ENCODE measurements at regions not wholly inside any gene's neighbourhood (a gene's known extent, or its start where the extent isn't known, plus 50 kb on each side); places are given as distances from the start of the nearest gene placed in this dataset.

- Histone ChIP-seq H3K4me1 (no peaks in the 10 kb centered on the region), H3K9me3 (no peaks in the 10 kb centered on the region), H3K4me3 (no peak overlapping the region), H3K27me3 (ENCODE audit: low read depth) (no peaks in the 10 kb centered on the region), H3K27ac (no peak overlapping the region), H3K36me3 (no peaks in the 10 kb centered on the region)
- DNase-seq (no peak), ATAC-seq (peak in 1 of 2 donors; percentile 34)
- TF ChIP-seq CTCF (IDR thresholded peaks at IDR 0.05) = no peak
- intact Hi-C loops (cut with DNase I) = no loop called here
Observed at GRCh38 chr3:163953526-163953925, 1124.8 kb downstream of the SI start.

DNA sequence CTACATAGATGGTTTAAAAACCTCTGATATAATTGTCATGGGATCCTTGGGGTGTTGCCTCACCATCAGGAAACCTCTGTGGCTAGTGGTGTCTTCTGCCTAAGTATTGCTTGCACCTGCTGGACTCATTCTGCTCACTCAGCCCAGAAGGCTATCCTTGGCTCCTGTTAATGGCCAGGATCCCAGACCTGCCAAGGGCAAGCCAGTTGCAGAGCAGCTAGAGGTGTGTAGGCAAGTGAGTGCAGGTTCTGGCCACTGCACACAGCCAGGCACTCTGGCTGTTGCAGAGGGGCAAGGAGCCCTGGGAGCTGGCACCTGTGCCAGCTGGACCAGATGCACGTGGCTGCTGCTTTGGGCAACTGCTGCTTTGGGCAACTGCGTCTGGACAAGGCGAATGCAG is 1125.8 kb downstream of the SI start:
- intact Hi-C loops (cut with DNase I) = no loop called here
- no peaks in the 10 kb centered on the region for H3K27me3 ChIP-seq (ENCODE audit: low read depth)
- TF ChIP-seq CTCF (IDR thresholded peaks at IDR 0.05) = no peak
- no peaks in the 10 kb centered on the region for H3K4me1 ChIP-seq
- no peaks in the 10 kb centered on the region for H3K36me3 ChIP-seq
- H3K9me3 ChIP-seq = no peaks in the 10 kb centered on the region
- H3K4me3 ChIP-seq = no peak overlapping the region
- DNase-seq (no peak), ATAC-seq (no peak)
- H3K27ac ChIP-seq = no peak overlapping the region

DNA sequence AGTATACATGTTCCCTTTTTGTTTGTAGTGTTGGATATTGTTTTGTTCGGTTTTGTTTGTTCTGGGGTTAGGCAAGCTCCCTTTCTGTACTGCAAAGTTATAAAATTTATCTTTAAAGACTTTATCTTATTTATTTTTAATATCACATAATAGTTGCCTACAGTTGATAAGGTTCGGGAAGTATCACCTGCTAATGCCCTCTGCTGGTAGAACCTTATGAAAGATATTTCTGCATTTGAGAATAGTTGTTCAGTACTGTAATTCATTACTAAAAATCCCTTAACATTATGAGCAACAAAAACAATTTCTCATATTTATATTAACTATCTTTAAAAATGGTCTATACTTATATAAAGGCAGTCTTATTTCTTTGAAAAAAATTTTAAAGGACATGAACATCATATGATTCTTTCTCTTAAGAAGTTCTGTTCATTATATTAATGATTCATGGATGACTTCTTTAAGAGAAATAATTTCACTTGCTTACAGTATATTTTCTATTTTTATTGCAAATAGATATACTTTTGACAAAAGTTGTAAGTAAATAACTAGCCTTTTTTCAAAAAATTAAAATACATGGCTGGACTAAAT is 1126.8 kb downstream of the SI start:
- no peak for TF ChIP-seq CTCF (IDR thresholded peaks at IDR 0.05)
- H3K27ac ChIP-seq = no peak overlapping the region
- H3K36me3 ChIP-seq = no peaks in the 10 kb centered on the region
- no peaks in the 10 kb centered on the region for H3K27me3 ChIP-seq (ENCODE audit: low read depth)
- no peaks in the 10 kb centered on the region for H3K4me1 ChIP-seq
- H3K4me3 ChIP-seq = no peak overlapping the region
- H3K9me3 ChIP-seq = no peaks in the 10 kb centered on the region
- DNase-seq (no peak), ATAC-seq (no peak)
- intact Hi-C loops (cut with DNase I) = no loop called here

DNA sequence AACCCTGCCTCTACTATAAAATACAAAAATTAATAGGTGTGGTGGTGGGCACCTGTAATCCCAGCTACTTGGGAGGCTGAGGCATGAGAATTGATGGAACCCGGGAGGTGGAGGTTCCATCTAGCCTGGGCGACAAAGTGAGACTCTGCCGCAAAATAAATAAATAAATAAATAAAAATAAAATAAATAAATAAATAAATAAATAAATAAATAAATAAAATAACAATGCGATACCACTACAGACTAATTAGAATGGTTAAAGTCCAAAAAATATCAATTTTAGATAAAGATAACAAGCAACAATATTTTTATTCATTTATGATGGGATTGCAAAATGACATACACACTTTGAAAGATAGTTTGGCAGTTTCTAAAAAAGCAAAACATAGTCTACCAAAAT is 1131.5 kb downstream of the SI start:
- Histone ChIP-seq H3K9me3 (no peaks in the 10 kb centered on the region), H3K36me3 (no peaks in the 10 kb centered on the region), H3K27ac (no peak overlapping the region), H3K27me3 (ENCODE audit: low read depth) (no peaks in the 10 kb centered on the region), H3K4me3 (no peak overlapping the region), H3K4me1 (no peaks in the 10 kb centered on the region)
- DNase-seq (no peak), ATAC-seq (no peak)
- intact Hi-C loops (cut with DNase I) = no loop called here
- TF ChIP-seq CTCF (IDR thresholded peaks at IDR 0.05) = no peak

- no peak overlapping the region for H3K27ac ChIP-seq
- no peaks in the 10 kb centered on the region for H3K4me1 ChIP-seq
- no peaks in the 10 kb centered on the region for H3K9me3 ChIP-seq
- DNase-seq (no peak), ATAC-seq (no peak)
- no peak for TF ChIP-seq CTCF (IDR thresholded peaks at IDR 0.05)
- H3K4me3 ChIP-seq = no peak overlapping the region
- H3K27me3 ChIP-seq (ENCODE audit: low read depth) = no peaks in the 10 kb centered on the region
- intact Hi-C loops (cut with DNase I) = no loop called here
- no peaks in the 10 kb centered on the region for H3K36me3 ChIP-seq
Observed at GRCh38 chr3:163943664-163944063, 1134.6 kb downstream of the SI start.

DNA sequence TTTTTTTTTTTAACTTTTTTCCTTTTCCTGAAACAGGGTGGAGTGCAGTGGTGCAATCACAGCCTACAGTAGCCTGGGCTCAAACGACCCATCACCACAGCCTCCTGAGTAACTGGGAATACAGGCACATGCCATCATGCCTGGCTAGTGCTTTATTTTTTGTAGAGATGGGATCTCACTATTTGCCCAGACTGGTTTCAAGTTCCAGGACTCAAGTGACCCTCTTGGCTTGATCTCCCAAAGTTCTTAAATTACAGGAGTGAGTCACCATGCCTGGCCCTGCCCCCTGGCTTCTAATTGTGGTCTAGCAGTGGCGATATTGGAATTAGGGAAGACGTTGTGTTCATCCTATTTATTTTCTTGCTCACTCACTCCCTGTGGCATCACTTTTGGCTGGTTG is 1138.4 kb downstream of the SI start:
- Histone ChIP-seq H3K4me3 (no peak overlapping the region), H3K36me3 (no peaks in the 10 kb centered on the region), H3K9me3 (no peaks in the 10 kb centered on the region), H3K4me1 (no peaks in the 10 kb centered on the region), H3K27me3 (ENCODE audit: low read depth) (no peaks in the 10 kb centered on the region), H3K27ac (no peak overlapping the region)
- intact Hi-C loops (cut with DNase I) = no loop called here
- no peak for ATAC-seq
- TF ChIP-seq CTCF (IDR thresholded peaks at IDR 0.05) = no peak
- no peak for DNase-seq

All from lower lobe of right lung (tissue), 2 donors.